ENCODE measurements at regions not wholly inside any gene's neighbourhood (a gene's known extent, or its start where the extent isn't known, plus 50 kb on each side); places are given as distances from the start of the nearest gene placed in this dataset.

DNA sequence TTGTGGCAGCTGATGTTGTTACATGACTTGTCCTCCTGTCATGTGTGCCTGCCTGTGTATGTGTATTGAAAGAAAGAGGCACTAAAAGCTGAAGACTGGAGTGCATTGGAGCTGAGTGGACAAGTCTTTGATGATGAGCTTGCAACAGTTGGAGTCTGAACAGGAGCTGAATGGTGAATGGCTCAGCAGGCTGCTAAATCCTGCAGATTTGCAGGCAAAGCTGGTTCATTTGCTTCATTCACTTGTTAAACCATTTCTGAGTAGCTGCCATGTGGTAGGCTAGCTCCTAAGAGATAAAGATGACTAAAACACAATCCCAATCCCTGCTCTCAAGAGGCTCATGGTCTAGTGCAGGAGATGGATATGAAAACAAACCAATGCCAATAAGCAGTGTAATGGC is 217.3 kb downstream of the CHRDL1 start:
- Histone ChIP-seq H3K4me1 (no peaks in the 10 kb centered on the region), H3K27ac (no peak overlapping the region), H3K9me3 (no peaks in the 10 kb centered on the region), H3K4me3 (no peak overlapping the region), H3K36me3 (no peaks in the 10 kb centered on the region), H3K27me3 (no peaks in the 10 kb centered on the region)
- DNase-seq: no peak
- TF ChIP-seq POLR2A (IDR thresholded peaks at IDR 0.05): no peak
- TF ChIP-seq, protein P1, sequence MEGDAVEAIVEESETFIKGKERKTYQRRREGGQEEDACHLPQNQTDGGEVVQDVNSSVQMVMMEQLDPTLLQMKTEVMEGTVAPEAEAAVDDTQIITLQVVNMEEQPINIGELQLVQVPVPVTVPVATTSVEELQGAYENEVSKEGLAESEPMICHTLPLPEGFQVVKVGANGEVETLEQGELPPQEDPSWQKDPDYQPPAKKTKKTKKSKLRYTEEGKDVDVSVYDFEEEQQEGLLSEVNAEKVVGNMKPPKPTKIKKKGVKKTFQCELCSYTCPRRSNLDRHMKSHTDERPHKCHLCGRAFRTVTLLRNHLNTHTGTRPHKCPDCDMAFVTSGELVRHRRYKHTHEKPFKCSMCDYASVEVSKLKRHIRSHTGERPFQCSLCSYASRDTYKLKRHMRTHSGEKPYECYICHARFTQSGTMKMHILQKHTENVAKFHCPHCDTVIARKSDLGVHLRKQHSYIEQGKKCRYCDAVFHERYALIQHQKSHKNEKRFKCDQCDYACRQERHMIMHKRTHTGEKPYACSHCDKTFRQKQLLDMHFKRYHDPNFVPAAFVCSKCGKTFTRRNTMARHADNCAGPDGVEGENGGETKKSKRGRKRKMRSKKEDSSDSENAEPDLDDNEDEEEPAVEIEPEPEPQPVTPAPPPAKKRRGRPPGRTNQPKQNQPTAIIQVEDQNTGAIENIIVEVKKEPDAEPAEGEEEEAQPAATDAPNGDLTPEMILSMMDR (IDR thresholded peaks at IDR 0.05): no peak
- intact Hi-C loops (cut with DNase I; ENCODE audit: low total_unique reads): no loop called here

DNA sequence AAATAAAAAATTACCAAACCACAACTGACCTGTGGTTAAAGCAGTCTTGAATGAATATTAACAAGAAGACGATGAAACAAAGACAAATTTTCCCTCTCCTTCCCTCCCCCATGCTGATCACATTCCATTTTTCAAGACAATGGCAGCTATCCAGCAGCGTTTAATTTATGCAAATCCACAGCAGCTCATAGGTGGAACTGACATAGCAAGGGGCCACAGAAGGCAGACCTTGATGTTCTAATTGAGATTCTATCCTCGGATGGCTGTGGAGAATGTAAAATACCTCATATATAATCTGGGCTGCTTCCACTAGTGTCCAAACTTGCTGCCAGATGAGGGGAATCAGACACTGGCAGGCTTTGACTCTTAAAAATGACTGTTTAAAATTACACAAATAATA is 211.5 kb downstream of the CHRDL1 start:
- Histone ChIP-seq H3K36me3 (no peaks in the 10 kb centered on the region), H3K4me1 (no peaks in the 10 kb centered on the region), H3K9me3 (no peaks in the 10 kb centered on the region), H3K27ac (no peak overlapping the region), H3K4me3 (no peak overlapping the region), H3K27me3 (no peaks in the 10 kb centered on the region)
- no peak for TF ChIP-seq POLR2A (IDR thresholded peaks at IDR 0.05)
- TF ChIP-seq, protein P1 (IDR thresholded peaks at IDR 0.05): no peak
- no peak for DNase-seq
- intact Hi-C loops (cut with DNase I; ENCODE audit: low total_unique reads): no loop called here

DNA sequence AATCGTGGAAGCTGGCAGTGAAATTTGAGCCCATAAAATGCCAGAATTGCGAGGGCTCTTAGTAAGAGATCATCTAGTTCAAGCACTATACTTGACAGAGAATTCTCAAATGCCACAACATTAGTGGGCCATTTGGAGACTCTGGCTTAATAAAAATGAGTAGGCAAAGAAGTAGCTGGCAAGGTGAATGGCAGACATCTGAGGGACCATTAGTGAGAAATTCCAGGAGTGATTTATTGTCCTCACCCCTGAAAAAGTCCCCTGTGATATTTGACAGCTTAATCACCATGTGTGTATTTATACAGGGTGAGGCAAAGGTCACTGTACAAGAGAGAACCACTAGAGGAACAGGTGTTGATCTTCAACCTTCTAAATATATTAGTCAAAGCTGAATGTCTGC is 207.5 kb downstream of the CHRDL1 start:
- no peak for DNase-seq
- TF ChIP-seq POLR2A (IDR thresholded peaks at IDR 0.05): no peak
- TF ChIP-seq, protein P1 (IDR thresholded peaks at IDR 0.05): no peak
- intact Hi-C loops (cut with DNase I; ENCODE audit: low total_unique reads): no loop called here
- Histone ChIP-seq H3K4me1 (no peaks in the 10 kb centered on the region), H3K36me3 (no peaks in the 10 kb centered on the region), H3K4me3 (no peak overlapping the region), H3K9me3 (no peaks in the 10 kb centered on the region), H3K27me3 (no peaks in the 10 kb centered on the region), H3K27ac (no peak overlapping the region)

DNA sequence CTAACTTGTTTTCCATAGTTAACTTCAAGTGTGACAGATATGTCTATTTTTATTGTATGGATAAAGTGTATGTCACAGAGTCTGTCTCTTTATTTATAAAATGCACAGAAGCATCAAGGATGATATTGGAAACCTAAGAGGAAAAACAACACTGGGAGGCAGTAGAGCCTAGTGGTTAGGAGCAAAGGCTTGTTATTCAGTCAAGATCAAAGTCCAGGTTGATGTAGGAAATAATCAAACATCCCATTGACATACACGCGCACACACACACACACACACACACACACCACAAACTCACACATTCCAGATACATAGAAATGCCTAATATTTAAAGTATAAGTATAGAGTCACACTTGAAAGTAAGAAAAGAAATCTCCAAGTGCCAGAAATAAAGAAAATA is 206.8 kb downstream of the CHRDL1 start:
- DNase-seq: no peak
- intact Hi-C loops (cut with DNase I; ENCODE audit: low total_unique reads): no loop called here
- H3K36me3 ChIP-seq: no peaks in the 10 kb centered on the region
- H3K27me3 ChIP-seq: no peaks in the 10 kb centered on the region
- H3K27ac ChIP-seq: no peak overlapping the region
- no peaks in the 10 kb centered on the region for H3K4me1 ChIP-seq
- no peak overlapping the region for H3K4me3 ChIP-seq
- H3K9me3 ChIP-seq: no peaks in the 10 kb centered on the region
- no peak for TF ChIP-seq POLR2A (IDR thresholded peaks at IDR 0.05)
- TF ChIP-seq, protein P1 (IDR thresholded peaks at IDR 0.05): no peak

DNA sequence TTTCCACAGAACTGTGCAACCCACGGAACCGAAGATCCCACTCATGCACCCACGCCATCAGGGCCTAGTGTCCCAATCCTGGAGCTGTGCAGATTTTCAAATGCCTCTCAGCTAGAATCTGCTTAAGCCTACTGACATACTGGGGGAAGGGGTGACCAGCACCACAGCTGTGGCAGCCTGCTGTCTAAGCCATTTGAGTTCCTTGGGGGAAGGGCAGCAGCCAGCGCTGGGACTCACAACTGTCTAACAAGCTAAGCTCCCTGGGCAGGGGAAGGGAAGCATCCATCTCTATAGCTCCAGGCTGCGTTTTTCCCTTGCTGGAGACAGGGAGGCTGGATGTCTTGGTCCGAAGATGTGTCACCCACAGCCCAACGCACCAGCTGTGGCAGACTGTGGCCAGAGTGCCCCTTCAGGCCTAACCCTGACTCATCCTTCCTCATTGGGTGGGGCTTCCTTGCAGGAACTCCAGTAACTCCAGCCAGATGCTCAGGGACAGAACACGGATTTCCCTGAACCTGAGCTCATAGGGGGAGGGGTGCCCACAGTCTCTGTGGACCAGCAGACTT is 194.8 kb downstream of the CHRDL1 start:
- Histone ChIP-seq H3K27ac (no peak overlapping the region), H3K9me3 (no peaks in the 10 kb centered on the region), H3K4me3 (no peak overlapping the region), H3K36me3 (no peaks in the 10 kb centered on the region), H3K4me1 (no peaks in the 10 kb centered on the region), H3K27me3 (no peaks in the 10 kb centered on the region)
- no peak for DNase-seq
- TF ChIP-seq POLR2A (IDR thresholded peaks at IDR 0.05): no peak
- TF ChIP-seq, protein P1 (IDR thresholded peaks at IDR 0.05): no peak
- intact Hi-C loops (cut with DNase I; ENCODE audit: low total_unique reads): no loop called here

Data from uterus (tissue), 3 donors.